GM12891 (cell line): ENCODE measurements at regions not wholly inside any gene's neighbourhood (a gene's known extent, or its start where the extent isn't known, plus 50 kb on each side); places are given as distances from the start of the nearest gene placed in this dataset.

Experiments
- PAX5 ChIP-seq: IDR thresholded peaks from 2 replicates; pipeline ENCODE4 v1.6.1; 2011; ENCODE audit warnings: low read length, moderate library complexity, mild to moderate bottlenecking; ENCODE audit not compliant: insufficient read depth, severe bottlenecking
- POLR2A ChIP-seq: IDR thresholded peaks from 2 replicates; pipeline ENCODE4 v1.6.1; 2011; ENCODE audit warnings: low read depth, low read length, control low read depth
- POLR2AphosphoS5 ChIP-seq: IDR thresholded peaks from 2 replicates; pipeline ENCODE4 v1.6.1; 2011; ENCODE audit warnings: low read depth, low read length, control low read depth
- SPI1 ChIP-seq: IDR thresholded peaks from 2 replicates; pipeline ENCODE4 v1.6.1; 2011; ENCODE audit warnings: low read depth, low read length, control low read depth
- TAF1 ChIP-seq: IDR thresholded peaks from 2 replicates; pipeline ENCODE4 v1.6.1; 2011; ENCODE audit warnings: low read depth, low read length, control low read depth

DNA sequence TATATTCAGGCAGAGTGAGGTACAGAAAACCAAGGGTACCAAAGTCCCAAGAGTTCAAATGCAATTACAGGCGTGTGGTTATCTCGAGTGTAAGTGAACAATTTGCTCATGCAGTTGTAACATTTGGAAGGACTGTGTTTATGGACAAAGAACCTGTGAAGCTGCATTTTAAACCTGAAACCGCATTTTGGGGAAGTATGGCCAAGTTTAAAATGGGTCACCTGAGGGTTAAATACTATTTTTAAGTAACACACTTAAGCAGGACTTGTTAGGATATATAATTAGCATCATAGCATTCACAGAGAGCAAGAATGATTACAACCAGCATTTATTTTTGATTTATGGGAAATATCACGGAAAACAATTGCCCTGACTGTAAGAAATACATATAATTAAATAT is 79.1 kb upstream of the LCORL start:
- TF ChIP-seq POLR2AphosphoS5 (no peak), TAF1 (no peak), POLR2A (no peak), SPI1 (no peak), PAX5 (no peak)
